ENCODE measurements at regions not wholly inside any gene's neighbourhood (a gene's known extent, or its start where the extent isn't known, plus 50 kb on each side); places are given as distances from the start of the nearest gene placed in this dataset.

DNA sequence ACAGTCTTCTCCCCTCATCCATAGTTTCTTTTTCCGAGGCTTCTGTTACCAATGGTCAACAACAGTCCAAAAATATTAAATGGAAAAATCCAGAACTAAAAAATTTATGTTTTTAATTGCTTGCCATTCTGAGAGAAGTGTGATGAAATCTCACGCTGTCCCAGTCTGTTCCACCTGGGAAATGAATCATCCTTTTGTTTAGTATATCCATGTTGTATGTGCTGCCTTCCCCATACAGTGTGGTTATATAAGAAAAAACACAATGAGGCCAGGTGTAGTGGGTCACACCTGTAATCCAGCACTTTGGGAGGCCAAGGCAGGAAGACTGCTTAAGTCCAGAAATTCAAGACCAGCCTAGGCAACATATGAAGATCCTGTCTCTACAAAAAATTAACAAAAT is 161.6 kb downstream of the CHIC2 start (continued):
- TF ChIP-seq ZFX (IDR thresholded peaks at IDR 0.05) (no peak), POLR2AphosphoS5 (IDR thresholded peaks at IDR 0.05; ENCODE audit: low read depth, low read length) (no peak), YY1 (IDR thresholded peaks at IDR 0.05; ENCODE audit: extremely low read depth, insufficient replicate concordance, low read depth, low read length) (no peak), CBX3 (IDR thresholded peaks at IDR 0.05; ENCODE audit: low read depth) (no peak)
- TF ChIP-seq, protein P1, sequence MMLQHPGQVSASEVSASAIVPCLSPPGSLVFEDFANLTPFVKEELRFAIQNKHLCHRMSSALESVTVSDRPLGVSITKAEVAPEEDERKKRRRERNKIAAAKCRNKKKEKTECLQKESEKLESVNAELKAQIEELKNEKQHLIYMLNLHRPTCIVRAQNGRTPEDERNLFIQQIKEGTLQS (IDR thresholded peaks at IDR 0.05) = no peak

DNA sequence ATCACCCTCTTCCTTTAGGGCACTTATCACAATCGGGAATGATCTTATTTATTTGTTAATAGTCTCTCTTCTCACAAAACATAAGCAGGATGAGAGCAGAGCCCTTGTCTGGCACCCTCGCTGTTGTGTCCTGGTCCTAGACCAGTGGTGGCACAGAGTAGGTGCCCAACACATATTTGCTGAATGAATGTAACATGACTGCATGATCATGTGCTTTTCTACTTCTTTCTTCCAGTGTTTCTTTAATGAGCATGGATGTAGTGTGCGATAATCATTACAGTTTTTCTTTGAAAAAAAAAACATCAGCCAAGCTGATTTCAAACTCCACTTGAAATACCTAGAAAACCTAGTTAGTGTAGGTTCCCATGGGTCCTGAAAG is 164.1 kb downstream of the CHIC2 start:
- Histone ChIP-seq H4K20me1 (ENCODE audit: insufficient read depth) (no peaks in the 10 kb centered on the region), H3K9ac (ENCODE audit: low read length) (no peak overlapping the region), H2AFZ (ENCODE audit: low read depth, low read length, poor library complexity, severe bottlenecking) (no peak overlapping the region), H3K79me2 (ENCODE audit: insufficient read depth, low read length) (no peaks in the 10 kb centered on the region), H3K4me1 (ENCODE audit: control insufficient read depth in 1 of 2, insufficient read depth in 2 of 2, low read length in 2 of 2) (no peaks in the 10 kb centered on the region), H3K27me3 (ENCODE audit: insufficient read depth, low read length) (no peaks in the 10 kb centered on the region), H3K9me3 (ENCODE audit: control insufficient read depth in 1 of 2, insufficient read depth in 1 of 2, low read depth in 1 of 2, low read length in 2 of 2) (no peaks in the 10 kb centered on the region), H3K9me2 (ENCODE audit: insufficient read depth) (no peaks in the 10 kb centered on the region), H3K4me3 (replicated peaks in 1 of 2; ENCODE audit: low read depth in 1 of 2, low read length in 2 of 2) (no peak overlapping the region), H3K36me3 (ENCODE audit: control insufficient read depth in 1 of 2, insufficient read depth in 2 of 2, low read length in 2 of 2) (no peaks in the 10 kb centered on the region), H3K27ac (ENCODE audit: low read depth, low read length) (no peak overlapping the region), H3K4me2 (ENCODE audit: low read length) (no peak overlapping the region)
- CTCF ChIA-PET = no interaction called here
- no peak for DNase-seq (ENCODE audit: low read depth, low spot score)
- POLR2A ChIA-PET = no interaction called here
- RAD21 ChIA-PET (ENCODE audit: low non-redundant PET in 1 of 2, low total read pairs in 2 of 2, uncharacterized antibody in 2 of 2, unreplicated experiment in 2 of 2) = no interaction called here
- no TSS peak for BruUV-seq (replicated peaks)
- no peak for ATAC-seq
- intact Hi-C loops (cut with micrococcal nuclease) = no loop called here
- no peak for TF ChIP-seq ZFX (IDR thresholded peaks at IDR 0.05)
- TF ChIP-seq ZNF274 (IDR thresholded peaks at IDR 0.05; ENCODE audit: low read depth, low read length) = no peak
- TF ChIP-seq YY1 (IDR thresholded peaks at IDR 0.05; ENCODE audit: extremely low read depth, insufficient replicate concordance, low read depth, low read length) = no peak
- no peak for TF ChIP-seq EZH2 (IDR thresholded peaks at IDR 0.05)
- TF ChIP-seq REST (IDR thresholded peaks at IDR 0.05; ENCODE audit: low read depth) = no peak
- no peak for TF ChIP-seq ELF1 (IDR thresholded peaks at IDR 0.05; ENCODE audit: borderline replicate concordance, low read depth)
- TF ChIP-seq, protein P2, sequence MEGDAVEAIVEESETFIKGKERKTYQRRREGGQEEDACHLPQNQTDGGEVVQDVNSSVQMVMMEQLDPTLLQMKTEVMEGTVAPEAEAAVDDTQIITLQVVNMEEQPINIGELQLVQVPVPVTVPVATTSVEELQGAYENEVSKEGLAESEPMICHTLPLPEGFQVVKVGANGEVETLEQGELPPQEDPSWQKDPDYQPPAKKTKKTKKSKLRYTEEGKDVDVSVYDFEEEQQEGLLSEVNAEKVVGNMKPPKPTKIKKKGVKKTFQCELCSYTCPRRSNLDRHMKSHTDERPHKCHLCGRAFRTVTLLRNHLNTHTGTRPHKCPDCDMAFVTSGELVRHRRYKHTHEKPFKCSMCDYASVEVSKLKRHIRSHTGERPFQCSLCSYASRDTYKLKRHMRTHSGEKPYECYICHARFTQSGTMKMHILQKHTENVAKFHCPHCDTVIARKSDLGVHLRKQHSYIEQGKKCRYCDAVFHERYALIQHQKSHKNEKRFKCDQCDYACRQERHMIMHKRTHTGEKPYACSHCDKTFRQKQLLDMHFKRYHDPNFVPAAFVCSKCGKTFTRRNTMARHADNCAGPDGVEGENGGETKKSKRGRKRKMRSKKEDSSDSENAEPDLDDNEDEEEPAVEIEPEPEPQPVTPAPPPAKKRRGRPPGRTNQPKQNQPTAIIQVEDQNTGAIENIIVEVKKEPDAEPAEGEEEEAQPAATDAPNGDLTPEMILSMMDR (IDR thresholded peaks at IDR 0.05 in 2 of 3, conservative IDR thresholded peaks at IDR 0.05 in 1 of 3; ENCODE audit: borderline replicate concordance in 1 of 3, insufficient read depth in 1 of 3, low read depth in 2 of 3, low read length in 2 of 3) = no peak
- no peak for TF ChIP-seq POLR2A (IDR thresholded peaks at IDR 0.05; ENCODE audit: borderline replicate concordance, extremely low read depth, insufficient read depth, insufficient read length)
- TF ChIP-seq CBX3 (IDR thresholded peaks at IDR 0.05; ENCODE audit: low read depth) = no peak
- no peak for TF ChIP-seq FOSL1 (IDR thresholded peaks at IDR 0.05; ENCODE audit: low read depth)
- TF ChIP-seq, protein P3, sequence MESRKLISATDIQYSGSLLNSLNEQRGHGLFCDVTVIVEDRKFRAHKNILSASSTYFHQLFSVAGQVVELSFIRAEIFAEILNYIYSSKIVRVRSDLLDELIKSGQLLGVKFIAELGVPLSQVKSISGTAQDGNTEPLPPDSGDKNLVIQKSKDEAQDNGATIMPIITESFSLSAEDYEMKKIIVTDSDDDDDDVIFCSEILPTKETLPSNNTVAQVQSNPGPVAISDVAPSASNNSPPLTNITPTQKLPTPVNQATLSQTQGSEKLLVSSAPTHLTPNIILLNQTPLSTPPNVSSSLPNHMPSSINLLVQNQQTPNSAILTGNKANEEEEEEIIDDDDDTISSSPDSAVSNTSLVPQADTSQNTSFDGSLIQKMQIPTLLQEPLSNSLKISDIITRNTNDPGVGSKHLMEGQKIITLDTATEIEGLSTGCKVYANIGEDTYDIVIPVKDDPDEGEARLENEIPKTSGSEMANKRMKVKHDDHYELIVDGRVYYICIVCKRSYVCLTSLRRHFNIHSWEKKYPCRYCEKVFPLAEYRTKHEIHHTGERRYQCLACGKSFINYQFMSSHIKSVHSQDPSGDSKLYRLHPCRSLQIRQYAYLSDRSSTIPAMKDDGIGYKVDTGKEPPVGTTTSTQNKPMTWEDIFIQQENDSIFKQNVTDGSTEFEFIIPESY (IDR thresholded peaks at IDR 0.05; ENCODE audit: extremely low read depth, insufficient replicate concordance, low read length) = no peak
- no peak for TF ChIP-seq CEBPB (IDR thresholded peaks at IDR 0.05; ENCODE audit: low read depth)
- TF ChIP-seq, protein P1 (IDR thresholded peaks at IDR 0.05) = no peak
- TF ChIP-seq EZH2phosphoT487 (IDR thresholded peaks at IDR 0.05; ENCODE audit: borderline replicate concordance) = no peak
- TF ChIP-seq POLR2AphosphoS5 (IDR thresholded peaks at IDR 0.05; ENCODE audit: low read depth, low read length) = no peak
- no peak for TF ChIP-seq RAD21 (IDR thresholded peaks at IDR 0.05; ENCODE audit: low read depth)
- TF ChIP-seq, protein P4, sequence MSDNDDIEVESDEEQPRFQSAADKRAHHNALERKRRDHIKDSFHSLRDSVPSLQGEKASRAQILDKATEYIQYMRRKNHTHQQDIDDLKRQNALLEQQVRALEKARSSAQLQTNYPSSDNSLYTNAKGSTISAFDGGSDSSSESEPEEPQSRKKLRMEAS (IDR thresholded peaks at IDR 0.05) = no peak
- TF ChIP-seq SP1 (IDR thresholded peaks at IDR 0.05; ENCODE audit: low read depth) = no peak

Measured in HCT116 (cell line).